ENCODE measurements at regions not wholly inside any gene's neighbourhood (a gene's known extent, or its start where the extent isn't known, plus 50 kb on each side); places are given as distances from the start of the nearest gene placed in this dataset.

DNA sequence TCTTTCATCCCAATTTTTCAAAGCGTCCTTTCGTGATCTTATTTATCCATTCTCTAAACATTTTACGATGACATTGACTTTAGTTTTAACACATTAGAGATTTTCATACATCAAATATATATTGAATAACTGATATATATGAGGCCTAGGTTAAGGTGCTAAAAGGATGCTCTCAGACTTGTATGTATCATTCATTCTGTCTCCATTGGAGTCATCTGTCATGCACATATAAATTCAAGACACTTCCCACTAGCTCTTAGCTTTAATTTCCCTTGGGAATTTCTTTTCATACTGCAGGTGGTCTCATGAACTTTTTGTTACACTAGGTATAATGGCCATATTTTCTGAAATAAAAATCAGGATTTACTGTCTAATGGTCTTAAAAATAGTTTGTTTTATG lies 635.8 kb upstream of the C9orf72 start:
- ATAC-seq, result no peak
- intact Hi-C loops (cut with DNase I), result no loop called here
- DNase-seq (ENCODE audit: missing footprints), result no peak

DNA sequence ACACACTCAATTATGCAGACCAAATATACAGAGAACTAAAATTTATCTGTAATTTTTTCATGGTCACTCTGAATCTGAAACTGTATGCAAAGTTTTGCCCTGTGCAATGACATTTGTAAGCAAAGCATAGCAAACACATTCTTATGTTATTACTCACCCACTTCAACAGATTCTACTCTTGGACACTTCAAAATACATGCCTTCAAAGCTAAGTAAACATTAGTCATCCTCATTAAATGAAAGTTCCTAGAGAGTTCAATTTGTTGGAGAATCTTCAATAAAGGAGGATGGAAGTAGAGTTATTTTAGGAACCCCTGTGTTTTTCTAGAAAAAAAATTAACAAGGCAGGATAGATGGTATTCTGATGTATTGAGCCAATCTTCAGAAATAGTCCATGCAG lies 639.7 kb upstream of the C9orf72 start:
- ATAC-seq, result no peak
- no peak for DNase-seq (ENCODE audit: missing footprints)
- intact Hi-C loops (cut with DNase I), result no loop called here

DNA sequence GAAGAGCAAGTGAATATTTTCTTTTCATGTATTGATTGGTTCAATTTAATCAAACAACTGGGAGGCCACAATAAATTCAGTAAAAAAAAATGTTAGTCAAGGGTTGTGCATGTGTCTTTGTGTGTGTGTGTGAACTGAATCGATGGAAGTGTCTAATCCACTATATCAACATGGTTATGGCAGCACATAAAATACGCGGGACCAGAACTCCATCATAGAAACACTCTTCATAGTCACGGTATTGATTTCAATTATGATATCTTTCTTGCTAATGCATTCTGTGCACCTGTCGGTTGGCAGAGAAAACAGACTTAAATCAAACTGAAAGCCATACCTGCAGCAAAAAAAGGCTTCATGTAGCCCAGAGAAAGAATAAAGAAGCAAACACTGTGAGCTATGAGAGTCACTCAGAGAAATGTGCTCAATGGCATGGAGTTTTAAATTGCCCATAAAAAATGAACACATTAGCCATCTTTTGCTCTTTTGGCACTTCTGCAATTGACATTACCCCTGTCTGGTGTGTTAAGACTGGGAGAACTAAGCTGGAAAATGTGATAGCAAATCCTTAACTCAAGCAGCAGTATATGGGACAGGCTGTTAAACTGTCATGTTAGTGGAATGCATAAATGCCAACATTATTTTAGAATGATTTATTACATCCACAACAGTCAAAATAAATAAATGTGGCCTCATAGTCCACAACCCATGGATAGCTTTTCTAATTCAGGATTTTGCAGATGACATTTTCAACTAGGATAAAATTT lies 642.4 kb upstream of the C9orf72 start:
- intact Hi-C loops (cut with DNase I), result no loop called here
- DNase-seq (ENCODE audit: missing footprints), result no peak
- ATAC-seq, result no peak

DNA sequence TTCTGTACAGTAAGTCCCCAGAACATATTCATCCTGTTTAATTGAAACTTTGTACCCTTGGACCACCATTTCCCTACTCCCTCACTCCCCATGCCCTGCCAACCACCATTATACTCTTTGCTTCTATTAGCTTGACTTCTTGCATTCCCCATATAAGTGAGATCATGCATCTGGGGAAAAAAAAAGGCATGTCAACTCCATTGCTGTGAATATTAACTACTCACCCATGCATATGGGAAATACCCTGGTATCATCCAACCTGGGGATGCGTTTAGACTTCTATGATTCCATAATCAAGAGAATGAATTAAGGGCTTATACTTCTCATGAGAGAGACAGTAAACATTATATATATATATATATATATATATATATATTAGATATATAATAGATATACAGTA lies 659.4 kb upstream of the C9orf72 start:
- intact Hi-C loops (cut with DNase I), result no loop called here
- ATAC-seq (no peak), DNase-seq (ENCODE audit: missing footprints) (no peak)

DNA sequence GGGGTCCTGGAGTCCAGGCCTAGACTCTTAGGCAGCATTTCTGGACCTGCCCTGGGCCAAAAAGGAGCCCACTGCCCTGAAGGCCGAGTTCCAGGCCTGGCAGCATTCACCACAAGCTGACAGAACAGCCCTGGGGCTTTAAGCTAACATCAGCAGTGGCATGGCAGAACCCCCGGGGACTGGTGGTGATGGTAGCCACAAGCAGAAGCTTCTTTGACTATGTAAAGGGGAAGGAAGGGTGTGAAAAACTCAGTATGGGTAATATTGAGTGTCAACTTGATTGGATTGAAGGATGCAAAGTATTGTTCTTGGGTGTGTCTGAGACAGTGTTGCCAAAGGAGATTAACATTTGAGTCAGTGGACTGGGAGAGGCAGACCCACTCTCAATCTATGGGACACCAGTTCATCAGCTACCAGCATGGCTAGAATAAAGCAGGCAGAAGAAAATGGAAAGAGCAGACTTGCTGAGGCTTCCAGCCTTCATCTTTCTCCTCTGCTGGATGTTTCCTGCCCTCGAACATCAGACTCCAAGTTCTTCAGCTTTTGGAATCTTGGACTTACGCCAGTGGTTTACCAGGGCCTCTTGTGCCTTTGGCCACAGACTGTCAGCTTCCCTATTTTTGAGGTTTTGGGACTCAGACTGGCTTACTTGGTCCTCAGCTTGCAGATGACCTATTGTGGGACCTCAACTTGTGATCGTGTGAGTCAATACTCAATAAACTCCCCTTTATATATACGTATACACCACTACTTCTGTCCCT lies 661.0 kb upstream of the C9orf72 start:
- no peak for ATAC-seq
- intact Hi-C loops (cut with DNase I), result no loop called here
- DNase-seq (ENCODE audit: missing footprints), result no peak

DNA sequence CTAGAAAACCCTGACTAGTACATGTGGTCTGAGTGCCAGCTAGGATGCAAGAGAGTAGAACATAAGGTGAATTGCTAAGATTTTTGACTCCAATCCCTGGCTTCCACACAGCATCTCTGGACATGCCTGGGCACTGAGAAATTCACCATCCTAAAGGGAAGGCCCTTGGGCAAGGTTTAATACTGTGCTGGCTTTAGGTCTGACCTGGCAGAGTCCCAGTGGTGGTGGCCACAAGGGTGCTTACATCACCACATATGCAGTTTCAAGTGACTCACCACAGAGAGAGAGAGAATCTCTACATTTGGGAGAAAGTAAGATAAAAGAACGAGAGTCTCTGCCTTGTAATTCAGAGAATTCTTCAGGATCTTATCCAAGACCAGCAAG lies 661.6 kb upstream of the C9orf72 start:
- no peak for ATAC-seq
- no peak for DNase-seq (ENCODE audit: missing footprints)
- intact Hi-C loops (cut with DNase I), result no loop called here

DNA sequence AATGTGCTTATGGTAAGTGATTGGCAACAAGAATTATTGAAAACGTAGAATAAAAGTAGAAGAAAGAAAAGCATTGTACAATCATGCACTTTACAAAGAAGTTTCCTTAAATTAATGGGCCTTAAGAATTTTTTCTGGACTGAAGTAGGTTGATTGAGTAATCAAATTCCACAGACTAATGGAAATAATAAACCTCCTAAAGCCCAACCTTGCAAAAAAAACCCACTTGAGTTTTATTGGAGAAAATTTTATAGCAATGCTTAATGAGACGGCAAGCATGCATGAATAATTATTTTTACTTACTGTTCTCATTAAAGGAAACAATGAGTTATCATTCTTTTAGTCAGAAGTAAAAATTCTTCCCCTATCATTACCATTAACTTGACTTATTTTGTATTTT lies 676.1 kb upstream of the C9orf72 start:
- intact Hi-C loops (cut with DNase I), result no loop called here
- no peak for ATAC-seq
- no peak for DNase-seq (ENCODE audit: missing footprints)

DNA sequence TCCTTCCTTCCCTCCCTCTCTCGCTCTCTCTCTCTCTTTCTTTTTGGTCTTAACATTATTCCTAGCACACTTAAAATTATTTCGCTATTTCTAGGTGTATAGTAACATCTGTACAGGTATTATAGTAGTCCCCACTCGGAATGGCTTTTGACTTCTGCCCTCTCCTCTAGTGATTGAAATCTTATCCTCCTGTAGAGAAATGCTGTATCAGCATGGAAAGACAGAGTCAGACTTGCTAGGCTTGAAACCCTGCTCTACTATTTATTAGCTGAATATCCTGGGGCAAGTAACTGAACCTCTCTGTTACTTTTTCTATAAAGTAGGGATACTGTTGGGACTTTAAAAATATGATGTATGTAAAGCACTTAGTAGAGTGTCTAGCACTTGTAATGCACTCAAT lies 681.9 kb upstream of the C9orf72 start:
- DNase-seq (ENCODE audit: missing footprints) (no peak), ATAC-seq (no peak)
- intact Hi-C loops (cut with DNase I), result no loop called here

DNA sequence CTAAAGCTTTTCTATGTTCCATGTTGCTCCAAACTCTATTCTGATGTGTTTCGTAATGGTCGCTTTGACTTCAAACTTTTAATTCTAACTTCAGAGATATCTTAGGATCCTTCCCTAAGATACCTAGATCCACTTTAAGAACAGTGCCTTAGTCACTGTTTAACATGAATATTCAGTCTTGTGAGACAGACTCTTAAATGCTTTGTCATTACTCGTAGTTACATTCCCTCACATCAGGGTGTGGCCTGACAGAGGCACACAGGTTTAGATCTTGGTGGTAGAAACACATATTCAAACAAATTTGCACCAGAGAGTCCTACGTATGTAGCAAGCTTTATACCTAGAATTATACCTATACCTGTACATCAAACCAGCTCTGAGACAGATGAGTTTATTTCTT lies 687.0 kb upstream of the C9orf72 start:
- ATAC-seq (no peak), DNase-seq (ENCODE audit: missing footprints) (no peak)
- intact Hi-C loops (cut with DNase I), result no loop called here

DNA sequence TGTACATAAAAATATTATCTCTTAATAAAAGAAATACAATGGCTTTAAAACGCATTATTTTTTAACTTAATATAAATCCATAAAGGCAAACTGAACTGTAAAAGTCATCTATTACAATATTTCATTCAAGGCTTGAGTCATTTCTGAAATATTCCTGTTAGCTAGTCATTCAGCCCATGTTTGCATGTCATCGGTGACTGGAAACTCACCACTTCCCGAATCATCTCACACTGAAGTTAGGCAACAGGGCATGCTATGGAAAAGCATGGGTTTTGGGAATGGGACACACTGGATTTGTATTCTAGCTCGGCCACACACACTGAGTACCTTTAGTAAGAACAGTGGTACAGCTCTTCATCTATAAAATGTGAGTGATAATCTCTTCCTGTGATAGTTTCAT lies 691.1 kb upstream of the C9orf72 start:
- ATAC-seq, result no peak
- no peak for DNase-seq (ENCODE audit: missing footprints)
- intact Hi-C loops (cut with DNase I), result no loop called here

DNA sequence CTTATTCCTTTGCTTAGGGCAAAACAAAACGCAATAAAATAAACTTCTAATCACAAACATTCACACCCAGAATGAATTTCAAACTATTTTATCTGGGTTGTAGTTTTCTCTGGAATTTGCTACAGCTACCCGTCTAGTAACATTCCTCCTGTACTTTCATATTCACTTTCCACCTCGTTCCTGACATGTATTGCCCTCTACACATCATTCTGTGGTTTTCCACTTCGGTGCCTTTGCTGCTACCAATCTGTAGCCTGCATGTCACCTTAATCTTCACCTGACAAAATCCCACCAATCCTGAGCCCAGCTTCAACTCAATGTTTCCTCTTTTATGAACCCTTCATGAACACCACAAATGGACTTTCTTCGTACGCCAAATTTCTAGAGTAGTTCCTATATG lies 694.1 kb upstream of the C9orf72 start:
- intact Hi-C loops (cut with DNase I), result no loop called here

DNA sequence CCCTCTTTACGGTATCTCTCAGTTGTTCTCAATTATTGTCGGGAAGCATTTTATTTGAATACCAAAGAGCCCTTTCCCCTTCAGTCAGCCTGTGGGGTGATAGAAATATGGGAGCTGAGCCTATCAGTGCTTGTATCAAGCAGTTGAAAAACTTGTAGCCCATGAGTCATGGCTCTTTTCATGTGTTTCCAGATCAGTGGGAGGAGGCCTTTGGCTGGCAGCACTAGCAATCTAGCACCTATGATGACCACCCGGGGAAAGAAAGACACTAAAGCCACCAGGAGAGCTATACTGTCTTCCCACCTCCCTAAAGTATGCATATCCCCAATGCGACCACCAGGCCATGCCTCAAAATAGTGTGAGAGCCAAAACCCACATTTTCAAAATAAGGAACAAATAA lies 696.9 kb upstream of the C9orf72 start:
- ATAC-seq (no peak), DNase-seq (ENCODE audit: missing footprints) (no peak)
- intact Hi-C loops (cut with DNase I), result no loop called here

More for the DNA sequence above, 694.1 kb upstream of the C9orf72 start:
- DNase-seq (ENCODE audit: missing footprints) (no peak), ATAC-seq (no peak)

DNA sequence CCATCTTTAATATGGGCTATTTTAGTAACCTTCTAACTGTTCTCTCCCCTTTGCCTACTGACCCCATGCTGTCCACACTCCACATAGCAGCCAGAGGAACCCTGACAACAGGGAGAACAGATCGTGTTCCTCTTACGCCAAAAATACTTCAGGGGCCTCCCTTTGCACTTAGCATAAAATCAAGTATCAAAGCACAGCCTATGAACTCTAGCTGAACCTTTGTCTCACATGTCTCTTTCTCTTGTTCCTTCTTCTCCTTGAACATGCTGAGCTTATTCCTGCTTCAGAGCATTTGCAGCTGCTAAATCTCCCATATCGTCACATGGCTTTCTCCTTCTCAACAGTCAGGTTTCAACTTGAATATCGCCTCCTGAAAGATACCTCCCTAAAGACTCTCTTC lies 698.8 kb upstream of the C9orf72 start:
- ATAC-seq, result no peak
- no peak for DNase-seq (ENCODE audit: missing footprints)
- intact Hi-C loops (cut with DNase I), result no loop called here

DNA sequence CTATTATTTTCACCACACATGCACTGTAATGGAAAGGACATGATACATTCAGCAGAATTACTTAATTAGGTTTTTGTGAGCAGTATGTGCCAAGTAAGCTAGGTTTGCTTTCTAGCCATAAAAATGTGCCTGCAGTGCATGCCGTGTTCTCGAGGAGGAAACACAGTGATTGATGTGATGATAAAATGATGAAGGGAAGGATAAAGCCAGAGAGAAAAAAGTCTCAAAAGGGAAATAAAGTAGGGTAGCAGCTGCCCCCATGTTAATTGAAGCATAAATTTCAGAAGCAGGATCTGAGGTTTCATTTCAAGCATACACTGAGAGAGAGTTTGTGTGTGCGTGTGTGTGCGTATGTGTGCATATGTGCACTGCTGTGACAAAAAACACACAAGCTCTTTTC lies 714.2 kb upstream of the C9orf72 start:
- no peak for ATAC-seq
- DNase-seq (ENCODE audit: missing footprints), result no peak
- intact Hi-C loops (cut with DNase I), result no loop called here

DNA sequence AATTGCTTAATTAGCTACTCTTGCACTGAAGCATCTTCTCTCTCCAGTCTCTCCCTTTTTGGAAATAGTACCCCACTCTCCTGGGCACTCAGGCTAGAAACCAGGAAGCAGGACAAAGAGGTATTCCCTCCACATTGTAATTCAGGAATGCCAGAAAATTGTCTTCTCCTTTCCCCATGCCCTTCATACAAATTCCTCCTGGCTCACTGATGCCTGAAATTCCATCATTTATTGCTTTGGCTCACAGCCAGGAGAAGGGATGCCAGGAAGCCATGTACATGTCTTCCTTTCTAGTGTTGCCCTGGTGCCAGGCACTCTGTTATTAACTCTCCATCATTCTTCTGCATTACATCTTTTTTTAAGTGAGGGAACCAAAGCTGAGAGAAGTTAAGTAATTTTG lies 716.5 kb upstream of the C9orf72 start:
- DNase-seq (ENCODE audit: missing footprints) (no peak), ATAC-seq (no peak)
- intact Hi-C loops (cut with DNase I), result no loop called here

DNA sequence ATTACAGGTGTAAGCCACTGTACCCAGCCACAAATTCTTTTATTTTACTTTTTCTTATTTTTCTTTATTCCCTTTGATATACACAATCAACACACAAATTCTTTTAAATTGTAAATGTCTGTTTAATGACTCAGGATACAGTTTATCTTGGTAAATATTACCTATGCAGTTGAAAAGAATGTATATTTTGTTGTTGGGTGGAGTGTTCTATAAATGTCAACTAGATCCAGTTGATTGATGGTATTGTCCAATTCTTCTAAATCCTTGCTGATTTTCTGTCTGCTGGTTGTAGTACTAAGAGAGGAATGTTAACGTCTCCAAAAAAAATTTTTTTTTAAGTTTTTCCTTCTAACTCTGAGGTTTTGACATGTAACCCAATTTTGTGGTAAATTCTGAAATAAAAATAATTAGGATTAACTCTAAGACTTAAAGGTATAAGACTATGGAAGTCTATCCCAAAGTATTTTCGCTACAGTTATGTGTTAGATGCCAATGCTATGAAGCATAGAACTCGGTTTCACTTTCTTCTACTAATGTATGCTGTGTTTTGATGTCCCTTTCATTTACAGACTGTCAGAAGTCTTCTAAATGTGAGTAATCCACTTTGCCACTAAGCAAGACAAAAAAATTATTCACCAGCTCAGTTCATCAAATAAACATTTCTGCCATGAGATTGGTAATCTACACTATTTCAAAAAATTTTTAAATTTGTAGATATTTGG lies 720.2 kb upstream of the C9orf72 start:
- ATAC-seq, result no peak
- no peak for DNase-seq (ENCODE audit: missing footprints)
- intact Hi-C loops (cut with DNase I), result no loop called here

DNA sequence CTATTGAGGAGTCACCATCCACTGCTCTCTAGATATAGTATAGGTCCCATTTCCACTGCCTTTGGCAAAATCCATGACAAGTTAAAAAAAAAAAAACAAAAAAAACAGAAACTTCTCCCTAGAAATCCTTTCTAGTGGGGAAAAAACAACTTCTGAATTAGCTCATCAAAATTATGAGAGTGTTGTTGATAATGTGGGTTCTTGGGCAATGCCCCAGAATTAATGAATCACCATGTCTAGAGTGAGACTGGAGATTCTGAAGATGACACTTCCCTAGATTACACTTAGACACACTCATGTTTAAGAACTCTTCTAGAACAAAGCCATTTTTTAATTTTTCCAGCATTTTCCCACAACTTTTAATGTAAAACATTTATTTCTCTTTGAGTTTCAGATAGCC lies 728.0 kb upstream of the C9orf72 start:
- DNase-seq (ENCODE audit: missing footprints) (no peak), ATAC-seq (no peak)
- intact Hi-C loops (cut with DNase I), result no loop called here

DNA sequence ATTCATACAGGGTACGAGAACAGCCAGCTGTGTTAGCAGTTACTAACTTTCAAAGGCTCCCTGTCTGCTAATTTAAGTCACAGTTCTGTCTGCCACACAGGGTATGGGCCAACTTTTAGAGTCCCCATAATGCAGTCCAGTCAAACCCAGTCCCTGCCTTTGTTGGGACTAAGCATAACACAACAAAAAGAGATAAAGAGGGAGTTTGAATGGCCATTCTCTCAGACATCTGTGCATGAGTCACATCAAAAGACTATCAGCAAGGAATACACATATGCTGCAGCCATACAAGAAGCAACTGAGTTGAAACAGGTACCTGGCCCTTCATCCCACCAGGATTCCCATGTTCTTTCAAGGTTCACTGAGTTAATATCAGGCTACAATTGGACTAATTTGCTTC lies 744.5 kb upstream of the C9orf72 start:
- no peak for ATAC-seq

DNA sequence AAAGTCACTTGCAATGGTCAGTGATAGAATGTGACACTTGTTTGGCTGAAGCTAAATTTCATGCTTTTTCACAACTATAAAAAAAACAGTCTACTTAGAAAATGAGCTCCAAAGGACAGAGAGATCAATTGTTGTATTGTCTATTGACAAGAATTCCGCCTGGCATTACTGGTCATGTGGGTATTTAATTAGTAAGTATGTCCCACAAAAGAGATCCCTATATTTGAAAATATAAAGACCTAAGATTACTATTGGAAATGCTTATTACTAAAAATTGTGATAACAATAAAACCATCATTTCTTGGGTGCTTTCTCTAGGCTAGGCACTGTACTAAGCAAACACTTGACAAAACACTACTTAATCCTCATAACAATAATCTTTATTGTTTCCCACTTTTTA lies 745.2 kb upstream of the C9orf72 start:
- DNase-seq (ENCODE audit: missing footprints) (no peak), ATAC-seq (no peak)
- intact Hi-C loops (cut with DNase I), result no loop called here

More for the DNA sequence above, 744.5 kb upstream of the C9orf72 start:
- no peak for DNase-seq (ENCODE audit: missing footprints)
- intact Hi-C loops (cut with DNase I), result no loop called here

DNA sequence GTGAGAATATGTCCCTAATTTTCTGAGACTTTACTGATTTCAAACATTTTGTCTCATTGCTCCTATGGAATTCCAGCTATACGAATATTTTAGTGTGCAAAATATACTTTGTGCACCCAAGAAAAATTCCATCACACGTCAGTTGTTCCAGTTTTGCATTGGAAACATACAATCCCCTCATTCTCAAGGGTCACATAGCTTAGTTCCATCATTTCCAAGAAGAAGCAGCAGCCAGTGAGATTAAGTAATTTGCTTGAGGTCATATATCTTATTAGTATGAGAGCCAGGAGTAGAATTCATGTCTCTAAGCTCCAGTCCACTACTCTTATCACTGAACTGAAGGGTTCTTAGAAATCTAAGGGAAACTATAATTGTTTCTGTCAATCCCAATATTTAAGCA lies 746.7 kb upstream of the C9orf72 start:
- intact Hi-C loops (cut with DNase I), result no loop called here
- ATAC-seq (no peak), DNase-seq (ENCODE audit: missing footprints) (no peak)

Data from Right ventricle myocardium inferior (tissue), 1 donor.